ENCODE measurements at regions not wholly inside any gene's neighbourhood (a gene's known extent, or its start where the extent isn't known, plus 50 kb on each side); places are given as distances from the start of the nearest gene placed in this dataset.
A peak's percentile ranks its signal among the peaks of the same experiment; 100 is the strongest.

DNA sequence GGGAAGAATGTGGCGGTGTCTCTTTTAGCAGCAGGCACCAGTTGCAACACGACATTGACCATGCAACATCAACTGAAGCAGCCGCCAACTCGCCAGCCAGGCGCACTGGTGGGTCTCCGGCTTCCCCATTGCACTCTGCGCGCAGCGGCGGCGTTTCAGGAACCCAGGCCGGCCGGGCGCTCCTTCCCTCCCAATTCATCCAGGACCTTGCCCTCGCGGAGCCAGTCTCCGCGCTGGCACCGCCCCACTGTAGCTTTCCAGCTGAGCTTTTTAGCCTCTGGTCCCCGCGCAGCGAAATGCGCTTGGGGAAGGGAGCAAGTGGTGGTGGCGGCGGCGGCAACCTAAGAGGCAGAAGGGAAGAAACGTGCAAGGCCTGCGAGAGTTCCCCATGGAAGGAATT lies 297.9 kb upstream of the RIMS1 start:
- no peak overlapping the region for H3K4me2 ChIP-seq (ENCODE audit: insufficient read depth, low read length)
- peak overlapping the region; percentile 21 for H3K4me3 ChIP-seq (ENCODE audit: insufficient read depth, low read length)
- peak overlapping the region; percentile 29 for H2AFZ ChIP-seq (ENCODE audit: low read length)
- DNase-seq (ENCODE audit: insufficient read length, low spot score, missing footprints) = no peak
- H4K20me1 ChIP-seq (ENCODE audit: insufficient read depth, low read length) = no peaks in the 10 kb centered on the region
- no peaks in the 10 kb centered on the region for H3K4me1 ChIP-seq (ENCODE audit: insufficient read depth, low read length)
- H3K36me3 ChIP-seq (ENCODE audit: insufficient read depth, low read length) = no peaks in the 10 kb centered on the region
- H3K27me3 ChIP-seq (ENCODE audit: insufficient read depth, low read length) = no peaks in the 10 kb centered on the region
- H3K9me3 ChIP-seq (ENCODE audit: low read depth, low read length) = no peaks in the 10 kb centered on the region
- no peaks in the 10 kb centered on the region for H3K79me2 ChIP-seq (ENCODE audit: insufficient read depth, low read length)
- TF ChIP-seq, protein P1, sequence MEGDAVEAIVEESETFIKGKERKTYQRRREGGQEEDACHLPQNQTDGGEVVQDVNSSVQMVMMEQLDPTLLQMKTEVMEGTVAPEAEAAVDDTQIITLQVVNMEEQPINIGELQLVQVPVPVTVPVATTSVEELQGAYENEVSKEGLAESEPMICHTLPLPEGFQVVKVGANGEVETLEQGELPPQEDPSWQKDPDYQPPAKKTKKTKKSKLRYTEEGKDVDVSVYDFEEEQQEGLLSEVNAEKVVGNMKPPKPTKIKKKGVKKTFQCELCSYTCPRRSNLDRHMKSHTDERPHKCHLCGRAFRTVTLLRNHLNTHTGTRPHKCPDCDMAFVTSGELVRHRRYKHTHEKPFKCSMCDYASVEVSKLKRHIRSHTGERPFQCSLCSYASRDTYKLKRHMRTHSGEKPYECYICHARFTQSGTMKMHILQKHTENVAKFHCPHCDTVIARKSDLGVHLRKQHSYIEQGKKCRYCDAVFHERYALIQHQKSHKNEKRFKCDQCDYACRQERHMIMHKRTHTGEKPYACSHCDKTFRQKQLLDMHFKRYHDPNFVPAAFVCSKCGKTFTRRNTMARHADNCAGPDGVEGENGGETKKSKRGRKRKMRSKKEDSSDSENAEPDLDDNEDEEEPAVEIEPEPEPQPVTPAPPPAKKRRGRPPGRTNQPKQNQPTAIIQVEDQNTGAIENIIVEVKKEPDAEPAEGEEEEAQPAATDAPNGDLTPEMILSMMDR (IDR thresholded peaks at IDR 0.05; ENCODE audit: extremely low read depth, low read depth, low read length) = no peak
- no peak overlapping the region for H3K27ac ChIP-seq (ENCODE audit: low read depth, low read length)

DNA sequence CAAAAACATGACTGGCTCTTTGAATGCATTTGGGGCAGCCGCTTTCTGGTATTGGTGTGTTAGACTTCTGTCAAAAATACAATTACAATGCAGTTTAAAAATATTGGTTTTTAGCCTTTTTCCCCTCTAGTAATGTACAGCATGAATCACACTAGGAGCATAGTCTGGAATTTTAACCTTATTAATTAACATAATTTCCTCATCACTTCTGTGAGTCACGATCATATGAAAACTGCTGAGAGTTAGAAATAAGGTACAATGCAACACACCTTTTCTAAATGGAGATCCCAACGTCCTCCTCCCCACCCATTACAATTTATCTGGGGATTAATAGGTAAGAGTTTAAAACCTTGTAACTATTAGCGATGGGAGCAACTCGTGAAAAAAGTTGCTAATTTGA lies 297.1 kb upstream of the RIMS1 start:
- Histone ChIP-seq H3K4me2 (ENCODE audit: insufficient read depth, low read length) (no peak overlapping the region), H3K79me2 (ENCODE audit: insufficient read depth, low read length) (no peaks in the 10 kb centered on the region), H4K20me1 (ENCODE audit: insufficient read depth, low read length) (no peaks in the 10 kb centered on the region), H3K36me3 (ENCODE audit: insufficient read depth, low read length) (no peaks in the 10 kb centered on the region), H3K27ac (ENCODE audit: low read depth, low read length) (no peak overlapping the region), H3K9me3 (ENCODE audit: low read depth, low read length) (no peaks in the 10 kb centered on the region), H3K4me1 (ENCODE audit: insufficient read depth, low read length) (no peaks in the 10 kb centered on the region), H3K27me3 (ENCODE audit: insufficient read depth, low read length) (no peaks in the 10 kb centered on the region), H3K4me3 (ENCODE audit: insufficient read depth, low read length) (no peak overlapping the region), H2AFZ (ENCODE audit: low read length) (no peak overlapping the region)
- TF ChIP-seq, protein P1 (IDR thresholded peaks at IDR 0.05; ENCODE audit: extremely low read depth, low read depth, low read length) = no peak
- no peak for DNase-seq (ENCODE audit: insufficient read length, low spot score, missing footprints)

DNA sequence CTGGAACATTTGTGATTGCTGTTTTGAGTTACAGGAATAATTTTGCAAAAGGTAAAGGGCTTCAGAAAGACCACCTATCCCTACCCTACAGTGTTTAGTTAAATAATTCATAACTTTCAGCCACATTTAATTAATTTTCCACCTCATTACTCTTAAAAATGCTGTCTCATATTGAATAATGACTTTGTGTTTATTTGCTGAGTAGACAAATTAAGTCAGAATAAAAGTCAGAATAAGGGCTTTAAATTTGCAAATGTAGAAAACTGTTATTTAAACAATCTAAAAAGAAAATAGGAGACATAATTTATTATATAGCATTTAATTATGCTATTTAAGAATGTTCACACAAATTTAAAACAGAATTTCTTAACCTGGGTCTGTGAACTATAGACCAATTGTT lies 293.7 kb upstream of the RIMS1 start:
- Histone ChIP-seq H3K79me2 (ENCODE audit: insufficient read depth, low read length) (no peaks in the 10 kb centered on the region), H3K4me1 (ENCODE audit: insufficient read depth, low read length) (no peaks in the 10 kb centered on the region), H3K9me3 (ENCODE audit: low read depth, low read length) (no peaks in the 10 kb centered on the region), H4K20me1 (ENCODE audit: insufficient read depth, low read length) (no peaks in the 10 kb centered on the region), H3K4me2 (ENCODE audit: insufficient read depth, low read length) (no peak overlapping the region), H3K27ac (ENCODE audit: low read depth, low read length) (no peak overlapping the region), H3K4me3 (ENCODE audit: insufficient read depth, low read length) (no peak overlapping the region), H3K27me3 (ENCODE audit: insufficient read depth, low read length) (no peaks in the 10 kb centered on the region), H3K36me3 (ENCODE audit: insufficient read depth, low read length) (no peaks in the 10 kb centered on the region), H2AFZ (ENCODE audit: low read length) (no peak overlapping the region)
- no peak for DNase-seq (ENCODE audit: insufficient read length, low spot score, missing footprints)
- TF ChIP-seq, protein P1 (IDR thresholded peaks at IDR 0.05; ENCODE audit: extremely low read depth, low read depth, low read length) = no peak

- DNase-seq (ENCODE audit: insufficient read length, low spot score, missing footprints) = no peak
- Histone ChIP-seq H2AFZ (ENCODE audit: low read length) (no peak overlapping the region), H3K79me2 (ENCODE audit: insufficient read depth, low read length) (no peaks in the 10 kb centered on the region), H4K20me1 (ENCODE audit: insufficient read depth, low read length) (no peaks in the 10 kb centered on the region), H3K36me3 (ENCODE audit: insufficient read depth, low read length) (no peaks in the 10 kb centered on the region), H3K4me3 (ENCODE audit: insufficient read depth, low read length) (no peak overlapping the region), H3K27me3 (ENCODE audit: insufficient read depth, low read length) (no peaks in the 10 kb centered on the region), H3K4me1 (ENCODE audit: insufficient read depth, low read length) (peaks cover 24% of the 10 kb centered on the region), H3K9me3 (ENCODE audit: low read depth, low read length) (no peaks in the 10 kb centered on the region), H3K27ac (ENCODE audit: low read depth, low read length) (no peak overlapping the region), H3K4me2 (ENCODE audit: insufficient read depth, low read length) (no peak overlapping the region)
- TF ChIP-seq, protein P1 (IDR thresholded peaks at IDR 0.05; ENCODE audit: extremely low read depth, low read depth, low read length) = no peak
Observed at GRCh38 chr6:71599359-71599758, 287.0 kb upstream of the RIMS1 start.
